Endothelial cell of umbilical vein (primary cell): ENCODE measurements at regions not wholly inside any gene's neighbourhood (a gene's known extent, or its start where the extent isn't known, plus 50 kb on each side); places are given as distances from the start of the nearest gene placed in this dataset.

Experiments used
- BruUV-seq: library from RNA; stranded (reverse); fragments of 400-500 nt; replicated peaks from 2 replicates; lab custom pipeline; 2021; lab: Mats Ljungman, UMichigan
- CTCF ChIA-PET: fragments of 300-600, 350-600 bp; sonication (Branson Sonifier 250); formaldehyde crosslinking; loops from one replicate; lab custom pipeline; 2021; ENCODE audit warnings: antibody characterized with exemption, inconsistent platforms; lab: Charles Lee
- POLR2A ChIA-PET: fragments of 300-600, 350-600 bp; sonication (Branson Sonifier 250); formaldehyde crosslinking; loops from one replicate; lab custom pipeline; 2021; ENCODE audit warnings: antibody characterized with exemption, inconsistent platforms; lab: Charles Lee
- DNase-seq: peaks from one replicate; pipeline ENCODE4 v3.0.0-alpha.2; 2011; ENCODE audit warnings: low read depth, low spot score
- FAIRE-seq: peaks from 2 replicates; lab custom pipeline; 2011; peaks lifted over from hg19 to GRCh38; lab: Jason Lieb, UNC
- H2AFZ ChIP-seq: 2 replicates; pipeline ENCODE4 v1.6.0; 2012; ENCODE audit warnings: low read depth, low read length, control low read depth, inconsistent platforms
- H3K27ac ChIP-seq: 2 replicates; pipeline ENCODE4 v1.5.1; 2011; ENCODE audit warnings: low read depth, mild to moderate bottlenecking, control low read depth, low read length, moderate library complexity; ENCODE audit not compliant: insufficient read depth
- H3K27me3 ChIP-seq, 2 experiments: 2 replicates each; pipeline versions ENCODE4 v1.6.0 to v1.6.1; 2011; ENCODE audit warnings: low read length in 2 of 2, mixed read lengths in 1 of 2; ENCODE audit not compliant: control insufficient read depth in 2 of 2, insufficient read depth in 2 of 2
- H3K36me3 ChIP-seq, 2 experiments: 2 replicates in 1 of 2; 3 replicates in 1 of 2; pipeline ENCODE4 v1.5.1; 2011; ENCODE audit warnings: low read length in 2 of 2, mild to moderate bottlenecking in 1 of 2, moderate library complexity in 1 of 2; ENCODE audit not compliant: control insufficient read depth in 2 of 2, insufficient read depth in 2 of 2; ENCODE audit errors: extremely low read depth in 1 of 2
- H3K4me1 ChIP-seq: 3 replicates; pipeline ENCODE4 v1.5.1; 2011; ENCODE audit warnings: mild to moderate bottlenecking, low read length; ENCODE audit not compliant: control insufficient read depth, insufficient read depth; ENCODE audit errors: extremely low read depth
- H3K4me2 ChIP-seq: 2 replicates; pipeline ENCODE4 v1.6.1; 2011; ENCODE audit warnings: low read length, control low read depth, mixed read lengths; ENCODE audit not compliant: insufficient read depth
- H3K4me3 ChIP-seq, 3 experiments: fragments of 200-600 bp in 1 of 3; sonication (generic), shearing (Covaris generic) in 1 of 3; replicated peaks in 1 of 3; 2 replicates each; pipeline ENCODE4 v1.5.1; 2011 to 2016; ENCODE audit warnings: control low read depth in 3 of 3, low read length in 3 of 3, mild to moderate bottlenecking in 2 of 3, inconsistent platforms in 1 of 3, low read depth in 1 of 3, moderate library complexity in 1 of 3; ENCODE audit not compliant: insufficient read depth in 1 of 3
- H3K79me2 ChIP-seq: 2 replicates; pipeline ENCODE4 v1.6.0; 2012; ENCODE audit warnings: low read length, inconsistent platforms; ENCODE audit not compliant: control insufficient read depth, insufficient read depth
- H3K9ac ChIP-seq: replicated peaks from 2 replicates; pipeline ENCODE3; 2011; ENCODE audit warnings: low read length, control low read depth; ENCODE audit not compliant: insufficient read depth; ENCODE audit errors: extremely low read depth
- H3K9me1 ChIP-seq: replicated peaks from 3 replicates; pipeline ENCODE4 v1.6.0; 2011; ENCODE audit warnings: mild to moderate bottlenecking, low read length; ENCODE audit not compliant: control insufficient read depth, insufficient read depth; ENCODE audit errors: extremely low read depth
- H3K9me3 ChIP-seq: replicated peaks from 2 replicates; pipeline ENCODE4 v1.5.1; 2012; ENCODE audit warnings: low read length, inconsistent platforms; ENCODE audit not compliant: control insufficient read depth, insufficient read depth
- H4K20me1 ChIP-seq: replicated peaks from 2 replicates; pipeline ENCODE3; 2011; ENCODE audit warnings: mild to moderate bottlenecking, low read length; ENCODE audit not compliant: control insufficient read depth, insufficient read depth; ENCODE audit errors: extremely low read depth
- EZH2 ChIP-seq: IDR thresholded peaks from 2 replicates; pipeline ENCODE4 v1.6.1; 2012; ENCODE audit warnings: borderline replicate concordance, low read depth, mild to moderate bottlenecking, moderate library complexity, low read length, inconsistent platforms; ENCODE audit not compliant: severe bottlenecking
- FOS ChIP-seq: IDR thresholded peaks from 2 replicates; pipeline ENCODE4 v1.6.1; 2011; ENCODE audit warnings: mild to moderate bottlenecking, low read length, moderate library complexity, borderline replicate concordance; ENCODE audit not compliant: insufficient read depth
- GATA2 ChIP-seq: IDR thresholded peaks from 2 replicates; pipeline ENCODE4 v1.7.0; 2011; ENCODE audit warnings: low read depth, mild to moderate bottlenecking, moderate library complexity, mixed read lengths, low read length; ENCODE audit not compliant: insufficient read length, insufficient read depth
- JUN ChIP-seq: IDR thresholded peaks from 2 replicates; pipeline ENCODE4 v1.6.1; 2011; ENCODE audit warnings: borderline replicate concordance, low read depth; ENCODE audit not compliant: insufficient read length, insufficient read depth
- MYC ChIP-seq: IDR thresholded peaks from one replicate; pipeline ENCODE4 v1.6.1; 2011; ENCODE audit warnings: mild to moderate bottlenecking, low read depth, low read length
- POLR2A ChIP-seq: IDR thresholded peaks from 2 replicates; pipeline ENCODE4 v1.6.1; 2012; ENCODE audit warnings: low read depth, mild to moderate bottlenecking, control low read depth, low read length
- POLR2AphosphoS5 ChIP-seq: IDR thresholded peaks from 2 replicates; pipeline ENCODE4 v1.6.1; 2012; ENCODE audit warnings: low read depth, mild to moderate bottlenecking, control low read depth, low read length, moderate library complexity; ENCODE audit not compliant: insufficient read depth
- dilution Hi-C: fragments of 300-500 bp; cut with MboI; formaldehyde crosslinking; loops from one replicate; pipeline ENCODE4 v1.15.0; 2019; ENCODE audit warnings: low sequenced_read_pairs; ENCODE audit not compliant: extremely low pct_ligation_motif_present
- intact Hi-C: fragments of 100-400 bp; cut with micrococcal nuclease; formaldehyde crosslinking; loops from one replicate; pipeline ENCODE4 v1.10.0; 2022
- TF ChIP-seq, protein P1 (sequence below): IDR thresholded peaks from 2 replicates; pipeline ENCODE4 v1.6.1; 2011; ENCODE audit not compliant: insufficient read depth, insufficient read length
- TF ChIP-seq, protein P2 (sequence below), 2 donors: IDR thresholded peaks; 1 replicate in 1 of 2; 2 replicates in 1 of 2; pipeline ENCODE4 v1.5.1; 2011; ENCODE audit warnings: low read length in 2 of 2, mild to moderate bottlenecking in 2 of 2, moderate library complexity in 2 of 2, control low read depth in 1 of 2, inconsistent platforms in 1 of 2, low read depth in 1 of 2; ENCODE audit not compliant: insufficient read depth in 1 of 2; ENCODE audit errors: extremely low read depth in 1 of 2

DNA sequence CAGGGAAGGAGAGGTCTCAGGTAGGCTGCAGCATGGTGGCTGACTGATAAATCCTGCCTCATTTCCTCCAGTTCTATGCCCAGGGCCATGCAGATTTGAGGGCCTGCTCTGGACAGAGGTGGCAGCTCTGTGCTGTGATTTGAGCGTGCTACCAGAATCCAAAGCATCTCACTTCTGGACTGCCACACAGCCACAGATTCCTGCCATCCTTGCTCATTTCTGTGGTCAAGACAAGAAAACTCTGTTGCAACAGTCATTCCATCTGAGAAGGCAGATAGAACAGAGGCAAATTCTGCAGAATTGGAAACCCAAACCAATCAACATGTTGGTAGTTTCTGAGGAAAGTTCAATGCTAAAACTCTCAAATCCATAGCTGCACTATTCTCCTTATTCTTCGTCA lies 102.8 kb upstream of the GALNT2 start:
- intact Hi-C loops, result no loop called here
- Histone ChIP-seq H3K4me1 (no peaks in the 10 kb centered on the region), H3K4me2 (no peak overlapping the region), H3K27ac (no peak overlapping the region), H3K9me3 (no peaks in the 10 kb centered on the region), H3K9ac (no peak overlapping the region), H3K4me3 (no peak overlapping the region), H3K36me3 (no peaks in the 10 kb centered on the region), H3K9me1 (no peaks in the 10 kb centered on the region), H4K20me1 (no peaks in the 10 kb centered on the region), H2AFZ (no peak overlapping the region), H3K27me3 (peaks cover 0 to 2% of the 10 kb centered on the region in 2 experiments), H3K79me2 (no peaks in the 10 kb centered on the region)
- dilution Hi-C loops, result no loop called here
- ChIA-PET POLR2A (no interaction called here), CTCF (no interaction called here)
- TF ChIP-seq MYC (no peak), EZH2 (no peak), POLR2AphosphoS5 (no peak), JUN (no peak), GATA2 (no peak)
- TF ChIP-seq, protein P1, sequence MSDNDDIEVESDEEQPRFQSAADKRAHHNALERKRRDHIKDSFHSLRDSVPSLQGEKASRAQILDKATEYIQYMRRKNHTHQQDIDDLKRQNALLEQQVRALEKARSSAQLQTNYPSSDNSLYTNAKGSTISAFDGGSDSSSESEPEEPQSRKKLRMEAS, result no peak
- no TSS peak for BruUV-seq
- FAIRE-seq (no peak), DNase-seq (no peak)

DNA sequence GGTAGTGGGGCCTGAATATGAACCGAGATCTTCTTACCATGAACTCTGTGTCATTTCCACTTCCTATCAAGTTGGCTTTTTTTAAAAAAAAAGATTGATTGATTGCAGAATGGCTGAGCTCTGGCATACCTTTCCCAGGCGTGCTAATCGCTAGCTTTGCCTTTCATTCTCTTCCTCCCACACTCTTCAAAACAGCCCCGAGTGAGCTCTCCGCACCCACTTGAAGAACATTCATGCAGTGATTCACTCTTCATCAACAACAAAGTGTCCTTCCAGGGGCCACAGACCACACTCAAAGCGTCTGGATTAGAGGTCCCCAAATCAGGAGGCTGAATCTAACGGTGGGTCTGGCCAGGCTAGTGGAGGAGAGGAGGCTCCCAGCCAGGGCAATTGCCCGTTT lies 96.3 kb upstream of the GALNT2 start:
- ChIA-PET CTCF (no interaction called here), POLR2A (no interaction called here)
- intact Hi-C loops, result no loop called here

More for the DNA sequence above, 96.3 kb upstream of the GALNT2 start:
- no peaks in the 10 kb centered on the region for H3K36me3 ChIP-seq
- no peak overlapping the region for H2AFZ ChIP-seq
- H3K4me2 ChIP-seq, result no peak overlapping the region
- H3K79me2 ChIP-seq, result no peaks in the 10 kb centered on the region
- no peak overlapping the region for H3K27ac ChIP-seq
- H3K9me1 ChIP-seq, result no peaks in the 10 kb centered on the region
- DNase-seq, result no peak
- H3K9ac ChIP-seq, result no peak overlapping the region
- no peaks in the 10 kb centered on the region for H4K20me1 ChIP-seq
- no peaks in the 10 kb centered on the region for H3K9me3 ChIP-seq
- H3K27me3 ChIP-seq, result no peaks in the 10 kb centered on the region
- dilution Hi-C loops, result no loop called here
- H3K4me1 ChIP-seq, result no peaks in the 10 kb centered on the region
- no peak overlapping the region for H3K4me3 ChIP-seq
- TF ChIP-seq, protein P1, result no peak
- TF ChIP-seq, protein P2, sequence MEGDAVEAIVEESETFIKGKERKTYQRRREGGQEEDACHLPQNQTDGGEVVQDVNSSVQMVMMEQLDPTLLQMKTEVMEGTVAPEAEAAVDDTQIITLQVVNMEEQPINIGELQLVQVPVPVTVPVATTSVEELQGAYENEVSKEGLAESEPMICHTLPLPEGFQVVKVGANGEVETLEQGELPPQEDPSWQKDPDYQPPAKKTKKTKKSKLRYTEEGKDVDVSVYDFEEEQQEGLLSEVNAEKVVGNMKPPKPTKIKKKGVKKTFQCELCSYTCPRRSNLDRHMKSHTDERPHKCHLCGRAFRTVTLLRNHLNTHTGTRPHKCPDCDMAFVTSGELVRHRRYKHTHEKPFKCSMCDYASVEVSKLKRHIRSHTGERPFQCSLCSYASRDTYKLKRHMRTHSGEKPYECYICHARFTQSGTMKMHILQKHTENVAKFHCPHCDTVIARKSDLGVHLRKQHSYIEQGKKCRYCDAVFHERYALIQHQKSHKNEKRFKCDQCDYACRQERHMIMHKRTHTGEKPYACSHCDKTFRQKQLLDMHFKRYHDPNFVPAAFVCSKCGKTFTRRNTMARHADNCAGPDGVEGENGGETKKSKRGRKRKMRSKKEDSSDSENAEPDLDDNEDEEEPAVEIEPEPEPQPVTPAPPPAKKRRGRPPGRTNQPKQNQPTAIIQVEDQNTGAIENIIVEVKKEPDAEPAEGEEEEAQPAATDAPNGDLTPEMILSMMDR (IDR thresholded peaks at IDR 0.05; ENCODE audit: extremely low read depth in 1 of 2, insufficient read depth in 1 of 2, low read depth in 1 of 2, low read length in 2 of 2), result no peak
- TF ChIP-seq GATA2, result no peak
- no peak for TF ChIP-seq EZH2
- TF ChIP-seq JUN, result no peak
- no peak for TF ChIP-seq MYC
- TF ChIP-seq POLR2AphosphoS5, result no peak
- TF ChIP-seq POLR2A, result no peak
- TF ChIP-seq FOS, result no peak
- BruUV-seq, result no TSS peak
- no peak for FAIRE-seq
